HG02642 (cell line): ENCODE measurements at regions not wholly inside any gene's neighbourhood (a gene's known extent, or its start where the extent isn't known, plus 50 kb on each side); places are given as distances from the start of the nearest gene placed in this dataset.
"Not testable (repeated sequence)": the region's sequence is repeated elsewhere in the genome, so short reads cannot be mapped to it uniquely, and the experiment has no call there.

Experiments
- ATAC-seq: cut with Tn5 transposase; IDR thresholded peaks from one replicate; pipeline ENCODE4 v1.9.1; 2021; ENCODE audit warnings: mild to moderate bottlenecking; ENCODE audit not compliant: unreplicated experiment, poor library complexity

- ATAC-seq, result no peak
Measured at GRCh38 chr3:177640319-177640965, 443.2 kb upstream of the TBL1XR1 start.

- no peak for ATAC-seq
Measured at GRCh38 chr3:177641206-177641605, 443.9 kb upstream of the TBL1XR1 start.

- ATAC-seq, result no peak
Measured at GRCh38 chr3:177642042-177642803, 444.9 kb upstream of the TBL1XR1 start.

- no peak for ATAC-seq
Measured at GRCh38 chr3:177642804-177643125, 445.5 kb upstream of the TBL1XR1 start.

- ATAC-seq, result no peak
Measured at GRCh38 chr3:177646749-177647148, 449.5 kb upstream of the TBL1XR1 start.

GRCh38 chr3:177647341-177647740 is 450.1 kb upstream of the TBL1XR1 start:
- no peak for ATAC-seq

GRCh38 chr3:177647876-177648275 is 450.6 kb upstream of the TBL1XR1 start:
- no peak for ATAC-seq

GRCh38 chr3:177652556-177653291 is 455.4 kb upstream of the TBL1XR1 start:
- no peak for ATAC-seq

GRCh38 chr3:177657243-177657642 is 460.0 kb upstream of the TBL1XR1 start:
- no peak for ATAC-seq

- no peak for ATAC-seq
Measured at GRCh38 chr3:177658354-177658753, 461.1 kb upstream of the TBL1XR1 start.

- not testable (repeated sequence) for ATAC-seq
Measured at GRCh38 chr3:177664380-177665103, 467.3 kb upstream of the TBL1XR1 start.

- ATAC-seq, result no peak
Measured at GRCh38 chr3:177665122-177665808, 468.0 kb upstream of the TBL1XR1 start.

GRCh38 chr3:177672252-177672911 is 475.1 kb upstream of the TBL1XR1 start:
- ATAC-seq, result no peak

GRCh38 chr3:177673112-177673914 is 476.0 kb upstream of the TBL1XR1 start:
- ATAC-seq, result no peak

GRCh38 chr3:177674186-177674585 is 476.9 kb upstream of the TBL1XR1 start:
- ATAC-seq, result no peak

GRCh38 chr3:177676148-177676547 is 478.9 kb upstream of the TBL1XR1 start:
- no peak for ATAC-seq

- no peak for ATAC-seq
Measured at GRCh38 chr3:177676947-177677587, 479.8 kb upstream of the TBL1XR1 start.
